Stimulated activated CD4-positive, alpha-beta T cell treated with anti-CD3 and anti-CD28 coated beads, Interleukin-12 subunit alpha, Interleukin-12 subunit beta, amount 100 ng/mL, for 4 hours (primary cell): ENCODE measurements at regions not wholly inside any gene's neighbourhood (a gene's known extent, or its start where the extent isn't known, plus 50 kb on each side); places are given as distances from the start of the nearest gene placed in this dataset.
"Not testable (repeated sequence)": the region's sequence is repeated elsewhere in the genome, so short reads cannot be mapped to it uniquely, and the experiment has no call there.

Experiments
- DNase-seq: peaks from one replicate; pipeline ENCODE4 v3.0.0-alpha.2; 2020

DNA sequence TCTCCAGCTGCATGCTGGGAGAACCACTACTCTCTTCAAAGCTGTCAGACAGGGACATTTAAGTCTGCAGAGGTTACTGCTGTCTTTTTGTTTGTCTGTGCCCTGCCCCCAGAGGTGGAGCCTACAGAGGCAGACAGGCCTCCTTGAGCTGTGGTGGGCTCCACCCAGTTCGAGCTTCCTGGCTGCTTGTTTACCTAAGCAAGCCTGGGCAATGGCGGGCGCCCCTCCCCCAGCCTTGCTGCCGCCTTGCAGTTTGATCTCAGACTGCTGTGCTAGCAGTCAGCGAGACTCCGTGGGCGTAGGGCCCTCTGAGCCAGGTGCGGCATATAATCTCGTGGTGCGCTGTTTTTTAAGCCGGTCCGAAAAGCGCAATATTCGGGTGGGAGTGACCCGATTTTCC, 215.0 kb downstream of the STIM2 start:
- not testable (repeated sequence) for DNase-seq

DNA sequence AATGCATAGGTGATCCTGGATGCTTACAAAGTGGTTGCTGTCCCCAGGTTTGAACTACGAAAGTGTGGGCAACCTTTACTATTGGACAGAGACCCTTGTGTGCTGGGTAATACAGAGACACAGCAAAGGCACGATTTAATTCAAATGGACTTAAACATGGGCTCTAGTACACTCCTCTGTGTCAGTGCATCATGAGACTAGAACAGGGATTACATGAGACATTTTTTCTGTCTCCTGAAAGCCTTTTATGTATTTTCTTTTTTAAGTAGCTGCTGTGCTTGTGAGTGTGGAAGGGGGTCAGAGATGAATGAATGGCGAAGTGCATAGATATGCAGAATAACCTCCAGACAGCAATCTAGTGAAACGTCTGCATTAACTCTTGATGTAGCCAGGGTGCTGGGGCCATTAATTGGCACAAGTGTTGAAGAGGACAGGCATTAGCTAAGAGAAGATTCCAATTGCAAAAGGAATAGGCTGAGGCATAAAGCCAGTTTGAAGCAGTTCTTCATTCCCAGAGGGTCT, 218.4 kb downstream of the STIM2 start:
- DNase-seq = no peak

DNA sequence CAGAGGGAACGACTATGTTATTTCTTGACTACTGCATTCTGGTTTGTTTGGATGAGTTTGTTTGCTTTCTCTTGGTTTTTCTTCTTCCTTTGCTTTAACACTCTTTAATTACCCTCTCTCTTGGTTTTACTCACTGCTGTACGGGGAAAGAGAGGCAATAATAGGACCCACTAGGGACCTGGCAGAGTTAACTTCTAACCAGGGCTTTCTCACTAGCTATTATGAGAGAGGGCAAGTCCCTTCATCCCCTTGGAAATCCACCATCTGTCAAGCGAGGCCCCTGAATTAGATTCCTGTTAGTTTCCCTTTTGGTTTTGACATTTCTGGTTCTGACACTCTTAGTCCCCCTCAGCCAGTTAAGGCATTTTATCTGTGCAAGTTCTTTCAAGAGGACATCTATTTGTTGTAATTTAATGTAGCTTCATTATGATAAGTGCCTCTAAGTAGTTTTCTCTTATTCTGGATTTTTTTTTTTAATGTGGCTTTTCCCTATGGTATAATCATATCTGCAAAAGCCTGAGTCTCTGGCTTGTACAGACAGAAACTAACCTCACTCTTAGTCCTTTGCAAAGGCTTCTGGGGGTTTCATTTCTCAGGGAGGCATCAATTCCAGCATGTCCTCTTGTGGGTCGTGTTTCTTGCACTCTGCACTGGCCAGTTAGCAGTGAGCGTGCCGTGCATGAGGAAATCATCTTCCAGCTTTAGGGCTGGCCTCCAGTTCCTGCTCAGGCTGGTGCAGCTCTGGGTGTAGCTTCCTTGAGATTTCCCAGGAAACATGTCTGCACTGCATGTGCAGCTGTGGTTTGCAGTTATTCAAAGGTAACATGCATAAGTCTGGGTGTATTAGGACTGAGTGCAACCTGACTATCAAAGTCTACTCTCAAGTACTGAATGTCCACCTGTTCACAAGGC, 221.3 kb downstream of the STIM2 start:
- no peak for DNase-seq

DNA sequence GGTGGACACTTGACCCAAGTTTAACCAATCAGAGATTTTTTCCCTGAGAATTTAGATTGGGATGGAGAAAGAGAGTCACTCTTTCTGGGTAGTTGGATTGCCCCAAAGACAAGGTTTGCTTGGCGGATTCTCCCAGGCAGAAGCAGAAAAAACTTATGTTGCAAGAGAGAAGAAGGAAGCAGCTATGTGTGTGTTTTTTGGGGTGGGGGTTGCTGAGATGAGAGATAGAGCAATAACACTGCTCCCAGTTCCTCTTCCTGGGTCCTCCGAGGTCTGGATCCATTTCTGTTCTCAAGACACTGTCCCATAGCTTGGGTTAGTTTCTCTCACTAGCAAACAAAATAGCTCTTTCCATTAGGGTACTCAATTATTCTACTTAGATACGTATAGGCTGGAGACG, 222.1 kb downstream of the STIM2 start:
- DNase-seq = no peak

- peak; percentile 13 for DNase-seq
Measured at GRCh38 chr4:27084685-27085361, 224.2 kb downstream of the STIM2 start.

DNA sequence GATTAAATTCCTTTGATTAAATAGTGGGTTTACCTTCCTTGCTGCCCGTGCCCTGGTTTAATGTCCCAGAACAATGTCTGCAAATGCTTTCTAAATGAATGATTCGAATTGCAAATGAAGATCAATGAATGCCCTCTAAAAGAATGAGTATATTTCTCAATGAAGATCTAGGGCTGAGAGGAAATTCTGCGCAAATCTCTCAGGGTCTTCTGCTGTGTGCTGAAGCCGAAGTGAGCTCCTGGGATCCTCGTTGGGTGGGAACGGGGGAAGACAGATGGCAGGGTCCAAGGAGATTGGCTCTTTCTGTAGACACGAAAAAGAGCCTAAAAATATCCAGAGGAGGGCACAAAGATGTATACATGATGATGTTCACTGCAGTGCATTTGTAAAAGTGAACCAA, 224.8 kb downstream of the STIM2 start:
- no peak for DNase-seq

DNA sequence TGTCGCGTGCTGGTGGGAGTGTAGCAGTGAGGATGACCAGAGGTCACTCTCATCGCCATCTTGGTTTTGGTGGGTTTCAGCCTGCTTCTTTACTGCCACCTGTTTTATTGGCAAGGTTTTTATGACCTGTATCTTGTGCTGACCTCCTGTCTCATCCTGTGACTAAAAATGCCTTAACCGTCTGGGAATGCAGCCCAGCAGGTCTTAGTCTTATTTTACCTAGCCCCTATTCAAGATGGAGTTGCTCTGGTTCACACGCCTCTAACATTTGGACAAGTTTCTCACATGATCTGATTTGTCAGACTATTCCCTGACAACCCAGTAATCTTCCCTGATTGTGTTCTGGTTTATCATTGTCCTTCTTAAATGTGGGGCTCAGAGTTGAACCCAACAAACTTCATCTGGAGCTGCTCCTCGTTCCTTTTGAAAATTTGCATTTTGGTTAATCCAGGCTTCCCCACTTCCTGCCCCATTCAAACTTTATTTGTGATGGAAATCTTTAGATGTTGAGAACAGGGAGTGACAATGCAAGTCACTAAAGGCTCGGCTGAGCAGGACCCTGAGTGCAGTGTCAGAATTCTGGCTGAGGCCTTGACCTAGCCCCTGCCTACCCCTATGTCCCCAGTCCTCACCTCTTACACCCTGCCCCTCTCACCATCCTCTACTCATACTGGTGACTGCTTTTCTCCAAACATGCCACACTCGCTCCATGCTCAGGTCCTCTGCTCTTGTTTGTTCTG, 226.8 kb downstream of the STIM2 start:
- no peak for DNase-seq

DNA sequence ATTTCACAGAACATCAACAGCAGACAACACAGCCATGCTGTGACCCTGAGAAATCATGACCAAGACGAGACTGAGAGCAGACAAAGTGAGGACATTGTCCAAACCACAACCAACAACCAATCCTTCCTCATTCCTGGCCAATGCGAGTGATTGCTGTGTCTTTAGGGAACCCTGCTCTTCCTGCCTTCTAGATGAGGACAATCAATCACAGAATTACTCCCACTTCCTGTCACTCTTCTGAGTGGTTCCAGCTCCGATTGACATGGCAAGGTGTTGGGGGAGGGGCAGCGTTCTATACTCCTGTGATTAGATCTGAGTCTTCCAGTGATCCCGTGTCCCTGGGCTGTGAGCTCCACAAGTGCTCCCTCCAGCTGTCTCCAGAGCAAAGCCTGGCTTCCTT, 227.8 kb downstream of the STIM2 start:
- DNase-seq = no peak

DNA sequence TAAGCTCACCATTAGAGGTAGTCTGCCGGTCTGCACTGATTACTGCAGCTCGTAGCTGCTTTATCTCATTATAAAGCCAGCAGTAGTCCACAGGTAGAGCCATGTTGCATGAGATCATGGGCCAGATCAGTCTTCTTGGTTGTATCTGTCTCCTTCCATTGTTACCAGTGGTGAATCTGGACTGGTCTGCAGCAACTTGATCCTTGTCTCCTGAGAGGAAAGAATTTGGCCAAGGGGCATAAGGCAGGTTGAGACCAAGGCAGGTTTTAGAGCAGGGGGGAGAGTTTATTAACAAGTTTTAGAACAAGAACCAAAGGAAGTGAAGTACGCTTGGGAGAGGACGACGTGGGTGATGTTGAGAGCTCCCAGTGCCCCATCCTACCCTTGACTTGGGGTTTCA, 228.5 kb downstream of the STIM2 start:
- DNase-seq = no peak

DNA sequence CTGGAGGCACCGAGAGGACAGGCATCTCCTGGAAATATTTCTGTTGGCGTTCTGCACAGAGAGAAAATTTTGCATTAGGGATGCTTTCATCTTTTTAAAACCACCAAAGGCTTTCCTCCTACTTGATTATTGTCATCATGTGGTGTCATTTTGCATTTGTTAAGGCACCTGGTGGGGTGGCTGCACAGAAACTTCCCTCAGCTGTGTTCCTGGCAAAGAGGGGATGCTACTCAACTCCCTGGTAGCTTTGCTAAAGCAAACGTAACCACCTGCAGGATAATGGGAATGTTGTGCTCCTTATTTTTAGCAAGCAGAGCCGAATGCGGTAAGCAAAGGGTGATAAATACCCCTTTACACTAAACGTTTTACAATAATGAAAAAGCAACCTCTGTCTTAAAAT, 229.8 kb downstream of the STIM2 start:
- no peak for DNase-seq

GRCh38 chr4:27094224-27094623, 233.6 kb downstream of the STIM2 start:
- no peak for DNase-seq

DNA sequence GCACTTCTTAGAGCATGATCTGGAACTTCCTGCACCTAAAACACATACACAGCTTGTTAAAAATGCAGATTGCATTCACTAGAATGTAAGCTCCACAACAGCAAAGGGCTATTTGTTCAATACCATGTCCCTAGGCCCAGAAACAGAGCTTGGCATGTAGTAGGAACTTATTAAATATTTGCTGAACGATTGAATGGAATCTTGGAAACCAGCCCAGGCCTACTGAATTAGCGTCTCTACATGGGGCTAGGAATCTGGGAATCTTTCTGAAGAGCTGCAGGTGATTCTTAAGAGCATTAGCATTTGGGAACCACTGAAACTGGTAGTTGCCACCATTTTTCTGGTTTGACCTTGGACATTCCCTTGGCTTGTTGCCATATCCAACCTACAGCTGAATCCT, 234.1 kb downstream of the STIM2 start:
- DNase-seq = no peak

DNA sequence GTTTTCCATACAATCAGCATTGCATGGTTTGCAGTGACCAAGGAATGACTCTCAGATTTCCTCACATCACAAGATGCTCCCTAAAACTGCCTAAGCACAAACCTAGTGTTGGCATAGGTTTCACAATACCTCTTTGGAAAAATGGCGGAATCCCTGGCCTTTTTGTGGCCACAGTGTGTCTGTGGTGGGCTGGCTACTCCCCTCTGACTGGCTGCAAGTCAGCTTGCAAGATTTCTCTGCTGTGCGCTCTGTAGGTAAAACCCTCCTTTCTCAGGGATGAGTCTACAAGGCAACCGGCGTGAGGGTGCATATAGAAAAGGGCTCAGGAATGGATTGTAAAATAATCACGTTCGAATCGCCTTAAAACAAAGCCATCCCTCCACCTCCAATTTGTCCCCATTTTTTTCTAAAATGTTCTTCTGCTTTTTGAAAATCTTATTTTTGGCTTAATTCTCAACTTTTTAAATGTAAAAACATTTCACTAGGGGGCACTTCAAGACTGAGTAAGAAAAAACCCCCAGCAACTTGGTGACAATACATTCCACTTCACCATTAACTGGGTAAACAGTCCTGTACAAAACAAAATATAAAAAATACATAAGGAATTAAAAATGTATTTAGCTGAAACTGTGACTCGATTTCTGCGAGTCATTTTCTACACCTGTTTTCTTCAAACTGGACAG, 235.6 kb downstream of the STIM2 start:
- no peak for DNase-seq

DNA sequence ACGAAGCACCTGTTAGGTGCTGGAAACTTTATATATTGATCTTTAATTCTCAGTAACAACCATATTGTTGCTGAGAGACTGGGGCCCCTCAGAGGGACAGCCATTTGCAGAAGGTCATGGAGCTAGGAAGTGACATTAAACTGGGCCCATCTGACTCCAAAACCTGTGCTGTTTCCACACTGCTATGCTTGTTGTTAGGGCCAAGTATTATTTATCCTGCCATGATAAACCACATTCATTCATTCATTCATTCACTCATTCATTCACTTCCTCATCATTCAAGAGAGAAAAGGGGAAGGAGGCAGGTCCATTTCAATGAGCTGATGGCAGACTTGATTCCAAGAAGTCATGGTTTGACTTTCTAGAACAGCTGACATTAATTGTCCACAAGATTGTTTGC, 237.4 kb downstream of the STIM2 start:
- DNase-seq = no peak

GRCh38 chr4:27100713-27101112, 240.1 kb downstream of the STIM2 start:
- DNase-seq = no peak

DNA sequence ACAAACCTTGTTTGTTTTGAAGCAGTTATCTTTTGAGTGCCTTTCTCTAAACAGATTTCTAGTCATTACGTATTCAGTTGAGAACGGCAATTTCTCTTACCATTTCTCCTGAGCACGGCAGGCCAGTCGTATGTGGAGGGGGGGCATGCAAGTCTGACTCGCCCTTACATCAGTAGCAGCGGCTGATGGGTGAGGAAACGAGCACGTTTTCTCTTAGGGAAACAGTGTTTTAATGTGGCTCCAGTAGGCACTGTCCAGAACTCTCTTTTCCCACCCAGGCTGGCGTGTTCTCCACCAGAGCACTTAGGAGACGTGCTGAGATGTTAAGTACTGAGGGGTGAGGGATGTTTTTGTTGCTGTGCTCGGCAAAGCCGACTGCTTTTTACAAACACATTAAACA, 240.5 kb downstream of the STIM2 start:
- DNase-seq = no peak

GRCh38 chr4:27101561-27101960, 240.9 kb downstream of the STIM2 start:
- DNase-seq = no peak

GRCh38 chr4:27111627-27112026, 251.0 kb downstream of the STIM2 start:
- no peak for DNase-seq

DNA sequence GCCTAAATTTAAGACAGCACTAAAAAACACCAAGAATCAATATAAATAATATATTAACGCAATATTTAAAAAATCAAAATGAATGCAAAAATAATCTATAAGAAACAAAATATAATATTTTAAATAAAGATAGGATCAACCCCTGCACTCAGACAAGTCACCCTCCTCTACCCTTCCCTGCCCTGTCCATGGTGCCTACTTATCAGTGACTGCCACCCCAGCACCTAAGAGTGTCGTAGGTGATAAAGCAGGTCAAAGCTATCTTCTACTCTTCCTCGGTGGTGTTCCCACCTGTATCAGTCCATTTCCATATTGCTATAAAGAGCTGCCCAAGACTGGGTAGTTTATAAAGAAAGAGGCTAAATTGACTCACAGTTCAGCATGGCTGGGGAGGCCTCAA, 251.9 kb downstream of the STIM2 start:
- DNase-seq = no peak

- DNase-seq = no peak
Measured at GRCh38 chr4:27115221-27115620, 254.6 kb downstream of the STIM2 start.

GRCh38 chr4:27117453-27117852, 256.8 kb downstream of the STIM2 start:
- no peak for DNase-seq

DNA sequence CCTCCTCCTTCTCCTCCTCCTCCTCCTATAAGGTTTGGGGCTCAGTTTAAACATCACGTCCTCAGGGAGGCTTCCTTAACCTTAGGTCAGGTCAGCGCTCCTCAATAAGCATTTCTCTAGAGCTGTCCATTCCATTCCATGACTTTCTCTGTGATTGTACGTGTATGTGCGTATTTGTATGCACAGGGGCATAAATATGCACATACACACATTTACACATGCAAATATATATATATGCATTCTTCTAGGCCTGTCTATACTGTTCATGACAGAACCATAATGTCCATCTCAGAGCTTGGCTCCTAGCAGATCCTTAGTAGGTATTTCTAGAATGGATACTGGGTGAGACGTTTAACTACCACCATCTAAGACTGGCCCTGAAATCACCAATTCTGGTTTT, 258.6 kb downstream of the STIM2 start:
- DNase-seq = no peak

DNA sequence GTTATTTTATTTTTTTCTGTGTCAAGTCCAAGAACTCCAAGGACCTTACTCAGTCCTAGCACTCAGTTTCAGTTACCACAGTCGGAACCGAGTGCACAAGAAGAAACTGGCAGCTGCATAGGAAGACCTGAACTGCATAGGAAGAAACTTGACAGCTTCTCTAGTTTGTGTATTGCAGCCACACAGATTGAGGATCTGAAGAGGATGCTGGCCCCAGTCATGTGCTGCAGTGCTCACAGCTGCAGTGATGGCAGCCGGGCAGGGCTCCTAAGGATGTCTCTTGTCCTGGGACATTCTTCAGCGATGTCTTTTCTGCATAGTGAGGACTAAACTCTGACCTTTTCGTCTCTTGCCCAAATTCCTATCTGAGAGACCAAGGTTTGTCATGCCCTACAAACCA, 261.2 kb downstream of the STIM2 start:
- no peak for DNase-seq
